ENCODE measurements at regions not wholly inside any gene's neighbourhood (a gene's known extent, or its start where the extent isn't known, plus 50 kb on each side); places are given as distances from the start of the nearest gene placed in this dataset.
"Not testable (repeated sequence)": the region's sequence is repeated elsewhere in the genome, so short reads cannot be mapped to it uniquely, and the experiment has no call there.

- Histone ChIP-seq H3K4me3 (replicated peaks; ENCODE audit: insufficient read depth, low read length) (no peak overlapping the region), H3K27ac (replicated peaks) (no peak overlapping the region), H3K27me3 (ENCODE audit: insufficient read depth, poor library complexity, severe bottlenecking) (no peaks in the 10 kb centered on the region)
- no peak for DNase-seq (ENCODE audit: low read depth in 1 of 2, low spot score in 1 of 2)
- TF ChIP-seq SPI1 (IDR thresholded peaks at IDR 0.05; ENCODE audit: borderline replicate concordance, low read depth) (no peak), CTCF (IDR thresholded peaks at IDR 0.05; ENCODE audit: insufficient read depth, low read length) (no peak), GABPA (IDR thresholded peaks at IDR 0.05; ENCODE audit: low read depth) (no peak), REST (IDR thresholded peaks at IDR 0.05; ENCODE audit: insufficient replicate concordance, low read depth) (no peak), POLR2AphosphoS5 (IDR thresholded peaks at IDR 0.05; ENCODE audit: low read depth) (no peak)
Observed at GRCh38 chrX:46165411-46165810, 379.8 kb downstream of the ZNF674 start.

GRCh38 chrX:46152756-46153155, 392.5 kb downstream of the ZNF674 start:
- H3K4me3 ChIP-seq (replicated peaks; ENCODE audit: insufficient read depth, low read length) = no peak overlapping the region
- no peak for DNase-seq (ENCODE audit: low read depth in 1 of 2, low spot score in 1 of 2)
- no peaks in the 10 kb centered on the region for H3K27me3 ChIP-seq (ENCODE audit: insufficient read depth, poor library complexity, severe bottlenecking)
- no peak overlapping the region for H3K27ac ChIP-seq (replicated peaks)
- no peak for TF ChIP-seq REST (IDR thresholded peaks at IDR 0.05; ENCODE audit: insufficient replicate concordance, low read depth)
- no peak for TF ChIP-seq CTCF (IDR thresholded peaks at IDR 0.05; ENCODE audit: insufficient read depth, low read length)
- no peak for TF ChIP-seq SPI1 (IDR thresholded peaks at IDR 0.05; ENCODE audit: borderline replicate concordance, low read depth)
- no peak for TF ChIP-seq POLR2AphosphoS5 (IDR thresholded peaks at IDR 0.05; ENCODE audit: low read depth)
- TF ChIP-seq GABPA (IDR thresholded peaks at IDR 0.05; ENCODE audit: low read depth) = no peak

- H3K4me3 ChIP-seq (replicated peaks; ENCODE audit: insufficient read depth, low read length); DNase-seq (ENCODE audit: low read depth in 1 of 2, low spot score in 1 of 2); H3K27ac ChIP-seq (replicated peaks); H3K27me3 ChIP-seq (ENCODE audit: insufficient read depth, poor library complexity, severe bottlenecking): not testable (repeated sequence)
Observed at GRCh38 chrX:46151332-46151731, 393.9 kb downstream of the ZNF674 start.

- H3K27ac ChIP-seq (replicated peaks) = no peak overlapping the region
- no peaks in the 10 kb centered on the region for H3K27me3 ChIP-seq (ENCODE audit: insufficient read depth, poor library complexity, severe bottlenecking)
- TF ChIP-seq REST (IDR thresholded peaks at IDR 0.05; ENCODE audit: insufficient replicate concordance, low read depth) (no peak), POLR2AphosphoS5 (IDR thresholded peaks at IDR 0.05; ENCODE audit: low read depth) (no peak), GABPA (IDR thresholded peaks at IDR 0.05; ENCODE audit: low read depth) (no peak), SPI1 (IDR thresholded peaks at IDR 0.05; ENCODE audit: borderline replicate concordance, low read depth) (no peak), CTCF (IDR thresholded peaks at IDR 0.05; ENCODE audit: insufficient read depth, low read length) (no peak)
- DNase-seq (ENCODE audit: low read depth in 1 of 2, low spot score in 1 of 2) = no peak
- H3K4me3 ChIP-seq (replicated peaks; ENCODE audit: insufficient read depth, low read length) = no peak overlapping the region
Observed at GRCh38 chrX:46144566-46144965, 400.7 kb downstream of the ZNF674 start.
